ENCODE measurements at regions not wholly inside any gene's neighbourhood (a gene's known extent, or its start where the extent isn't known, plus 50 kb on each side); places are given as distances from the start of the nearest gene placed in this dataset.
"Not testable (repeated sequence)": the region's sequence is repeated elsewhere in the genome, so short reads cannot be mapped to it uniquely, and the experiment has no call there.

DNA sequence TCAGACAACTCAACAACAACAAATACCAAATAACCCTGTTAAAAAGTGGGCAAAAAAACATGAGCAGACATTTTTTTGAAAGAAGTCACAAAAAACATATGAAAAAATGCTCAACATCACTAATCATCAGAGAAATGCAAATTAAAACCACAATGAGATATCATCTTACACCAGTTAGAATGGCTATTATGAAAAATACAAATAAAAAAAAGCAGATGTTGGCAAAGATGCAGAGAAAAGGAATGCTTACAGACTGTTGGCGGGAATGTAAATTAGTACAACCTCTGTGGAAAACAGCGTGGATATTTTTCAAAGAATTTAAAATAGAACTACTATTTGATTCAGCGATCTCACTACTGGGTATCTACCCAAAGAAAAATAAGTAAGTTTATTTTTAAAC is 114.0 kb downstream of the SLC38A4 start:
- DNase-seq (ENCODE audit: low read depth in 2 of 2): no peak

DNA sequence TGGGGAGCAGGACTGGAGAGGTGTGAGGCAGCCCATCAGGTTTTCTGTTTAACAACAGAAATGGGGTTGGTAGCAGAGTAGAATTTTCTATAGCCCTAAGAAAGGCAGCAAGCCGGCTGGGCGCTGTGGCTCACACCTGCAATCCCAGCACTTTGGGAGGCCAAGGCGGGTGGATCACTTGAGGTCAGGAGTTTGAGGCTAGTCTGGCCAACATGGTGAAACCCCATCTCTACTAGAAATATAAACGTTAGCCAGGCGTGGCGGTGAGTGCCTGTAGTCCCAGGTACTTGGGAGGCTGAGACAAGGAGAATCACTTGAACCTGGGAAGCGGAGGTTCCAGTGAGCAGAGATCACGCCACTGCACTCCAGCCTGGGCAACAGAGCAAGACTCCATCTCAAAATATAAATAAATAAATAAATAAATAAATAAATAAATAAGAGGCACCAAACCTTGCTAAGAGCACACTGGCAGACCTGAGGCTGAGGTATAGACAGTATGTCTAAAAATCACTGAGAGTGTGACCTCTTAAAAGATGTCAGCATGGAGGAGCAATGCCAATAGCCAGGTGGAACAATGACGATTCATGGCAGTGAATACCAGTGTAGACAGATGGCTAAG is 115.6 kb downstream of the SLC38A4 start:
- no peak for DNase-seq (ENCODE audit: low read depth in 2 of 2)

DNA sequence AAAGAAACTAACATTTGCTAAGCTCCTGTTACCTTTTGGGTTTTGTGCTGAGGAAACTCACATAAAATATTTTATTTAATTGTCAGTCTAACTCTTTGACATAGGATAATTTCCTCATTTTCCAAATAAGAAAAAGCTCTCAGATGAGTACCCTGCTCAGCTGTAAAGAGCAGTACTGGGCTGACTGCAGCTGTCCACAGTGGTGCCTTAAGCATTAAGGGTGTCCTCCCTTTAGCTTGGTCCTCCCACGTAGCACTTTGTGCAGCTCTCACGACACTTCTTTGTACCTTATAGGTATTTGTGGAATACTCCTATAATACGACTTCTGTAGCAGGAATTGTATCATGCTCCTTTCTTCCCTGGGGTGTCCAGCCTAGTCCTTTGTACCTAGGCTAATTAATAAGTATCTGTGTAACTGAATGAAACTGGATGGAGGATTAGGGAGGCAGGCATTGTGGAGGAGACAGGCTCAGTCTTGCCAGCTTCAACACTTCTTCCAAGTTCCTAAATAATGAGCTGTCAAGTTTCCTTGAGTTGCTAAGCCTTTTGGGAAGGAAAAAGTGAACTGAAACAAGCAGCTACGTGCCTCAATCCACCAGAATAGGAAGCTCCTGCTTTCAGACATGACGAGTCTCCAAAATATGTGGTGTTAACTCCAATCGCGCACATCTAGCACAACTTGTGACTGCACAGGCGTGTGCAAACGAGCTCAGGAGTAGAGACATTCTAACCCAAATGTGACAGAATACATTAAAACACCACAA is 123.0 kb downstream of the SLC38A4 start:
- no peak for DNase-seq (ENCODE audit: low read depth in 2 of 2)

DNA sequence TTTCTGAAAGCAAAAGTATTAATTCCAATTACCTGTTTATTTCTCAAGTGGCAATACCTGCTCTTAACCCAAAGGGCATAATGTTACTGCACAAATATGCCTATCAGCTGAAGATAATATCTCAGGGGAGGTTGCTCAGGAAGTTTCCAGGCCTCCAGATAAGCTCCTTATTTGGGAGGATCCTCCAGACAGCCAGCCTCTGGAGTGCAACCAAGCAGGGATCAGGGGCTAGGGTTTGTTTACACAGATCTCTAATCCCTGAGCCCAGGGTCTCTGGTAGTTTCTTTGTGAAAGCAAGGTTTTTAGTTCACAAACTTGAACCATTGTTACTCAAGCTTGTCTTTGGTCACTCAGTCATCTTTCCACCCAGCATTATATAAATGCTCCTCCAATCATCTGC is 124.4 kb downstream of the SLC38A4 start:
- DNase-seq (ENCODE audit: low read depth in 2 of 2): no peak

- no peak for DNase-seq (ENCODE audit: low read depth in 2 of 2)
Measured at GRCh38 chr12:46699986-46700385, 125.8 kb downstream of the SLC38A4 start.

- no peak for DNase-seq (ENCODE audit: low read depth in 2 of 2)
Measured at GRCh38 chr12:46698003-46698402, 127.8 kb downstream of the SLC38A4 start.

DNA sequence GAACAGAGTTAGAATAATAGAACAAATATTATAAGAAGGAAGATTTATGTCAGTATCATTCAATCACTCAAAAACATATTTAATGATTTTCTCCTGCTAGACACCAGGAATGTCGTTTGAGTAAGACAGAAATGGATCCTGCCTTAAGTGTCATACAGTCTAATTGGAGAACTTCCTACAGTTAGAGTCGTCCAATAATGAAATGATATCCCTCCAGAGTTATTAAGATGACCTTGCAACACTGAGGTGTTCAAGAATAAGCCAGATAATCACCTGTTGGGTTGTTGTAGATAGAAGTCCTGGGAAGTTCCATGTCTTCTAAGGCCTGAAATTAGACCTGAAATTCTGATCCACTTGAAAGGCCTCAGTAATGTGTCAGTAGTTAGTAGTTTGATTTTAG is 132.3 kb downstream of the SLC38A4 start:
- no peak for DNase-seq (ENCODE audit: low read depth in 2 of 2)

DNA sequence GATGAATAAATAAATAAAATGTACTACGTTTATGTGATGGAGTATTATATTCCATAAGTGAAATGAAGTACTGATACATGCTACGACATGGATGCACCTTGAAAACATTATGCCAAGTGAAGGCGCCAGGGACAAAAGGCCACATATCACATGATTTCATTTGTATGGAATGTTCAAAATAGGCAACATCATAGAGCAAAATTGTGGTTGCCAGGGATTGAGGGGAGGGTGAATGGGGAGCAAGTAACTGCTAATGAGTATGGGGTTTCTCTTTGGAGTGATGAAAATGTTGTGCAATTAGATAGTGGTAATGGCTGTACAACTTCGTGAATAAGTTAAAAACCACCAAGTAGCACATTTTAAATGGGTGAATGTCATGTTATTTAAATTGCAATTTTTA is 132.8 kb downstream of the SLC38A4 start:
- no peak for DNase-seq (ENCODE audit: low read depth in 2 of 2)

- no peak for DNase-seq (ENCODE audit: low read depth in 2 of 2)
Measured at GRCh38 chr12:46692606-46693005, 133.2 kb downstream of the SLC38A4 start.

DNA sequence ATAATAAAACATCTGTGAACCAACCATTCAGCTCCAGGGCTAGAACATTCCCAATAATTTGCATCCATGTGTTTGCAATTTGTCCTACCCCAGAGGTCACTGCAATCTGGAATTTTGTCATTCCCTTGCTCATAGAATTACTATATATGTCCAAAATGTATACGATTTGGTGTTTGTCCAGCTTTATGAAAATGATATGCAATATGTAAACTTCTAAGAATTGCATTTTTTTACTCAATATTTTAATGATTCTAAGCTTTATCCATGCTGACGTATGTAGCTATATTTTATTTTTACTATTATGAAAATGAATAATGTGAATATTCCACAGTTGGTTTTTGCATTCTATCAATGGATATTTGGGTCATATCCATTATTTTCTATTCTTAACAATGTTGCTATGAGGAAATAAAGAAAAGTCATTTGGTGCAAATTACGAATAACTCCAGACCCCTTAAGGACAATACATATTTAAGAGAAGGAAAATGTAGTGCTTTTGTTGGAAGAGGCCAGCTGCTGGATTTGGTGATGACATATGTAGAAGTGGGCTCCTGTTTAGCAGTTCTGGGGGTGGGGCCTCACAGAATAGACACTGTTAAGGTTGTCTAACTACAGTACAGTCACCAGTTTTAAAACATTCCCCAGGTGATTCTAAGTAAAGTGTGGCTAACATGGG is 139.4 kb downstream of the SLC38A4 start:
- DNase-seq (ENCODE audit: low read depth in 2 of 2): no peak

DNA sequence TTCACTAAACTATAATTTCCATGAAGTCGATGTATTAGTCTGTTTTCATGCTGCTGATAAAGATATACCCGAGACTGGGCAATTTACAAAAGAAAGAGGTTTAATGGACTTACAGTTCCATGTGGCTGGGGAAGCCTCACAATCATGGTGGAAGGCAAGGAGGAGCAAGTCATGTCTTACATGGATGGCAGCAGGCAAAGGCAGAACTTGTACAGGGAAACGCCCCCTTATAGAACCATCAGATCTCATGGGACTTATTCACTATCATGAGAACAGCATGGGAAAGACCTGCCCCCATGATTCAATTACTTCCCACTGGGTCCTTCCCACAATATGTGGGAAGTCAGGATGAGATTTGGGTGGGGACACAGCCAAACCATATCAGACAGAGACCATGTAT is 141.6 kb downstream of the SLC38A4 start:
- not testable (repeated sequence) for DNase-seq (ENCODE audit: low read depth in 2 of 2)

- no peak for DNase-seq (ENCODE audit: low read depth in 2 of 2)
Measured at GRCh38 chr12:46682148-46682547, 143.6 kb downstream of the SLC38A4 start.

DNA sequence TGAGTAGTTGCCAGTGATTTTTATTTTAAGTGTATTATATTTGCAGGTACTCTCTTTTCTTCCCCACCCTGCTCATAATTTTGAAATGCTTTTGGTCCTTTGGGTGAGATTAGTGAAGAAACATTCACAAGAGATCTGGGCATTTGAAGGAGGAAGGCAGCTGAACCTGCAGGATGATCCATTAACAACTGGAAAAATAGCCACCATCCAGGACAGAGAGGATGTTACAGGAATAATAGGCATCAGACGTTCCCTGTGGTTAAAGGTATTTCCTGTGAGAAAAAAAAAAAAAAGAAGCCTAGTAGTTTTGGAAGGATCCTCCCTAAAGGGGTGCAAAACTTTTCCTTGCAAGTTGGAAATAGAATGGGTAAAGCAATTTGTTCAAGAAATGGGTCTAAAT is 145.3 kb downstream of the SLC38A4 start:
- no peak for DNase-seq (ENCODE audit: low read depth in 2 of 2)

DNA sequence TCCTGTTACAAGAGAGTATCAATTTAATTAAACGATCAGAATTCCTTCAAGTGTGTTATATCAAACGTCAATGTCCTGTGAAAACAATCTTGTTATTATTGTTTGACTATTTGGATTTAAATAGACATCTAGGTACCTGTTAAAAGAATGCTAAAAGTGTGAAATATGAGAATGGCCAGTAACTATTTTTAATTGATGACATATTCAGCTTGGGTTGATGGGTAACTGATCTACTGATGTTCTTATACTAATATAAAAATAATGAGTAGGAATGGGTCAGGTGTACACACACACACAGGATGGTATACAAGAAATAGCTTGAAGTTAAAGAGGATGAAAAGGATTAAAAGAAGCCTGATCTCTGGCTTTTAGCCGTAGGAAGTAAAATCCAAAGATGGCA is 146.0 kb downstream of the SLC38A4 start:
- DNase-seq (ENCODE audit: low read depth in 2 of 2): no peak

- no peak for DNase-seq (ENCODE audit: low read depth in 2 of 2)
Measured at GRCh38 chr12:46678426-46678825, 147.4 kb downstream of the SLC38A4 start.

- DNase-seq (ENCODE audit: low read depth in 2 of 2): no peak
Measured at GRCh38 chr12:46677749-46678148, 148.0 kb downstream of the SLC38A4 start.

DNA sequence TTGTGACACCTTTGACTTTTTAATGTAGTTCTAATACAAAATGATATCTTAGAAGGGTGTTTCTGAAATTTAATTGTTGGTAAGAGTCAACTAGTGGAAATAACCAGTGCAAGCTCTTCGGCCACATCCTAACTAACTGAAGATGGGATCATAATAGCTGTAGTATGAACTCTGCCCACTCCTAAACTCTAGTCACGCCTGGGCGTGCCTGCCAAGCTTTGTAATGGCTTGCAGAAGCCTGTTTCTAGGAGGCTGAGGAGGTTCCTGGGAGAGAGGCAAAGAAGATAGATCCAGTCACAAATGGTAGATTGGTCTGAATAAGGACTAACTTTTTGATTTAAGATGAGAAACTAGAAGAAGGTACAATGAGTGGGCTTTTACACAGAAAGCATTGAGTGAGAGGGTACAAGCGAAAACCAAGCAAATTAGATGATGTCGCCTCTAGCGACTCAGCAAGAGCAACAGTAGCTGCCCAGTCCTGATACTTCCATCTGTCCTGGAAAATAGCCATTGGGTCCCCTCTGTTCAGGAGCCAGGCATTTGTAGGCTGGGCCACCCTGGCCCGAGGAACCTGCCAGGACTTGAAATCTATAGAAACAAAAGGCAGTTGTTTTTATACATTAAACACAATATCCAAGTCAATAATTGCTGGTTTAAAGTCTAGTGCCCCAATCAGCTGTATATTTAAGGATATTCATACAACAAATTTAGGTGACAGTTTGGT is 148.8 kb downstream of the SLC38A4 start:
- no peak for DNase-seq (ENCODE audit: low read depth in 2 of 2)

- DNase-seq (ENCODE audit: low read depth in 2 of 2): no peak
Measured at GRCh38 chr12:46676396-46676795, 149.4 kb downstream of the SLC38A4 start.

GRCh38 chr12:46675736-46676135 is 150.1 kb downstream of the SLC38A4 start:
- no peak for DNase-seq (ENCODE audit: low read depth in 2 of 2)

DNA sequence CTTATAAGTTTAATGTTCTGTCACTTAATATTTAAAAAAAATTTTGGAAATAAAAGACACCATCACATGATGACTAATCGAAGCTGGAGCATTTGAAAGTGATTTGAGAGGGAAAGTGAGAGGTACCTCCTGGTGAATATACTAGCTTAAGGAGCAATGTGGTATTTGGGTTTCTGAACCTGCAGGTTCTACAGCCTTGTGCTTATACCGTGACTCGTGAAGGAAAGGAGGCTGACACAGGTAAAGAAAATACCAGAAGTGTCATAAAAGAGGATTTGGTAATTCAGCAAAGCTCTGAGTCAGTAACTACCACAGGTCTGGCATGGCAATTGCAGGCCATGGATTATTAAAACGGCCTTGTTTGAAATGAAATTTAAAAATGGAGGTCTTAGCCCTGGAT is 151.0 kb downstream of the SLC38A4 start:
- DNase-seq (ENCODE audit: low read depth in 2 of 2): no peak

GRCh38 chr12:46674129-46674528 is 151.7 kb downstream of the SLC38A4 start:
- no peak for DNase-seq (ENCODE audit: low read depth in 2 of 2)

GRCh38 chr12:46671102-46671501 is 154.7 kb downstream of the SLC38A4 start:
- DNase-seq (ENCODE audit: low read depth in 2 of 2): no peak

Measured in stimulated activated CD4-positive, alpha-beta T cell treated with anti-CD3 and anti-CD28 coated beads, Interleukin-15, amount 100 ng/mL, for 48 hours (primary cell).